Heart left ventricle (tissue), 16 donors: ENCODE measurements at regions not wholly inside any gene's neighbourhood (a gene's known extent, or its start where the extent isn't known, plus 50 kb on each side); places are given as distances from the start of the nearest gene placed in this dataset.

Experiments
- ATAC-seq, 4 donors: fragments of 200-7000 bp; cut with Tn5 transposase; one replicate each; pipeline ENCODE4 v1.9.1; 2020 to 2022; ENCODE audit warnings: moderate library complexity in 4 of 4, mild to moderate bottlenecking in 3 of 4, moderate number of reproducible peaks in 1 of 4
- DNase-seq, 5 donors: peaks; one replicate each; pipeline ENCODE4 v3.0.0-alpha.2; 2020
- H3K27ac ChIP-seq, 12 donors: fragments of 200-600 bp; sonication (generic) in 4 of 12; one replicate each; pipeline versions ENCODE4 v1.5.0 to v1.8.0; 2016 to 2022; ENCODE audit warnings: mild to moderate bottlenecking in 2 of 12
- H3K27me3 ChIP-seq, 9 donors: fragments of 200-600 bp; sonication (generic) in 2 of 9; one replicate each; pipeline versions ENCODE4 v1.5.1 to v1.8.0; 2016 to 2022; ENCODE audit warnings: mild to moderate bottlenecking in 3 of 9
- H3K36me3 ChIP-seq, 9 donors: fragments of 200-600 bp; sonication (generic) in 2 of 9; one replicate each; pipeline versions ENCODE4 v1.5.0 to v1.8.0; 2018 to 2022; ENCODE audit warnings: mild to moderate bottlenecking in 2 of 9
- H3K4me1 ChIP-seq, 12 donors: fragments of 200-600 bp; sonication (generic) in 4 of 12; one replicate each; pipeline versions ENCODE4 v1.5.0 to v1.8.0; 2016 to 2022; ENCODE audit warnings: mild to moderate bottlenecking in 3 of 12
- H3K4me3 ChIP-seq, 12 donors: fragments of 200-600 bp; sonication (generic) in 4 of 12; one replicate each; pipeline versions ENCODE4 v1.5.0 to v1.8.0; 2017 to 2022; ENCODE audit warnings: mild to moderate bottlenecking in 9 of 12, moderate library complexity in 4 of 12
- H3K9me3 ChIP-seq, 12 donors: fragments of 200-600 bp; sonication (generic) in 4 of 12; one replicate each; pipeline versions ENCODE4 v1.5.0 to v1.8.0; 2016 to 2022; ENCODE audit warnings: mild to moderate bottlenecking in 1 of 12
- POLR2A ChIP-seq, 2 donors: fragments of 450-650 bp; IDR thresholded peaks; one replicate each; pipeline ENCODE4 v1.6.1; 2017; ENCODE audit warnings: antibody characterized with exemption in 2 of 2, mild to moderate bottlenecking in 2 of 2, moderate library complexity in 2 of 2
- WGBS, 4 donors: extraction: QIAGEN DNeasy Blood & Tissue Kit in 2 of 4; methylation state at CpG; one replicate each; pipeline versions ENCODE4 v1.1.5 to v1.1.7; 2013 to 2018; 5-methylcytosine and 5-hydroxymethylcytosine counted together
- intact Hi-C, 10 donors: fragments of 100-400 bp; cut with DNase I; formaldehyde crosslinking; loops; one replicate each; pipeline versions ENCODE4 v1.11.1 to v1.14.2; 2022
- TF ChIP-seq, protein P1 (sequence below), 12 donors: fragments of 200-600 bp; sonication (generic) in 4 of 12; IDR thresholded peaks; one replicate each; pipeline versions ENCODE4 v1.5.0 to v1.8.0; 2018 to 2022; ENCODE audit warnings: antibody characterized with exemption in 12 of 12, mild to moderate bottlenecking in 5 of 12
- donor health status: ischemic (EF 13 %, LVEDD 7.1; RV severe dilation, severe dysfunction).
- donor health status: healthy with polysubstance abuse.
- donor health status: DM: no; HTN: yes; CAD: no.
- donor health status: DM: no; HTN: no; CAD: no.
- donor health status: ischemic (EF 25% LVEDD 6.9; RV normal size, moderate dysfunction).
- donor health status: ischemic (EF 25% LVEDD 5.7; RV mildly dilated, moderate dysfunction).
- donor health status: healthy.
- donor health status: DM: yes; HTN: yes; CAD: no.
- donor health status: ischemic (EF 35%, LVEDD 5.7; RV mildly dilated, moderate dysfunction).
- donor health status: nonischemic (EF 11% LVEDD 7.7; RV severe dilation, severe dysfunction).
- donor health status: DM: yes; HTN: yes; CAD: no.
- donor health status: PGD.
- donor health status: ischemic (EF 29% LVEDD 5.4; RV normal size, mild dysfunction).
- donor health status: nonischemic (EF 23%, LVEDD 6.1; RV moderate dilation, normal function).

- WGBS, 4 donors = 81 to 88% (median 84%) methylated on average over 4 of the region's 4 CpGs
- Histone ChIP-seq H3K4me3 (no peak overlapping the region), H3K4me1 (peaks cover 0 to 6% (median 0%) of the 10 kb centered on the region in 12 donors), H3K36me3 (no peaks in the 10 kb centered on the region), H3K27ac (no peak overlapping the region), H3K27me3 (no peaks in the 10 kb centered on the region), H3K9me3 (no peaks in the 10 kb centered on the region)
- TF ChIP-seq, protein P1, sequence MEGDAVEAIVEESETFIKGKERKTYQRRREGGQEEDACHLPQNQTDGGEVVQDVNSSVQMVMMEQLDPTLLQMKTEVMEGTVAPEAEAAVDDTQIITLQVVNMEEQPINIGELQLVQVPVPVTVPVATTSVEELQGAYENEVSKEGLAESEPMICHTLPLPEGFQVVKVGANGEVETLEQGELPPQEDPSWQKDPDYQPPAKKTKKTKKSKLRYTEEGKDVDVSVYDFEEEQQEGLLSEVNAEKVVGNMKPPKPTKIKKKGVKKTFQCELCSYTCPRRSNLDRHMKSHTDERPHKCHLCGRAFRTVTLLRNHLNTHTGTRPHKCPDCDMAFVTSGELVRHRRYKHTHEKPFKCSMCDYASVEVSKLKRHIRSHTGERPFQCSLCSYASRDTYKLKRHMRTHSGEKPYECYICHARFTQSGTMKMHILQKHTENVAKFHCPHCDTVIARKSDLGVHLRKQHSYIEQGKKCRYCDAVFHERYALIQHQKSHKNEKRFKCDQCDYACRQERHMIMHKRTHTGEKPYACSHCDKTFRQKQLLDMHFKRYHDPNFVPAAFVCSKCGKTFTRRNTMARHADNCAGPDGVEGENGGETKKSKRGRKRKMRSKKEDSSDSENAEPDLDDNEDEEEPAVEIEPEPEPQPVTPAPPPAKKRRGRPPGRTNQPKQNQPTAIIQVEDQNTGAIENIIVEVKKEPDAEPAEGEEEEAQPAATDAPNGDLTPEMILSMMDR (IDR thresholded peaks at IDR 0.05) = no peak
- no peak for TF ChIP-seq POLR2A (IDR thresholded peaks at IDR 0.05)
- intact Hi-C loops = no loop called here
- ATAC-seq = no peak
- DNase-seq = no peak
These were observed 91.7 kb upstream of the KDR start for GRCh38 chr4:55216863-55217635.

DNA sequence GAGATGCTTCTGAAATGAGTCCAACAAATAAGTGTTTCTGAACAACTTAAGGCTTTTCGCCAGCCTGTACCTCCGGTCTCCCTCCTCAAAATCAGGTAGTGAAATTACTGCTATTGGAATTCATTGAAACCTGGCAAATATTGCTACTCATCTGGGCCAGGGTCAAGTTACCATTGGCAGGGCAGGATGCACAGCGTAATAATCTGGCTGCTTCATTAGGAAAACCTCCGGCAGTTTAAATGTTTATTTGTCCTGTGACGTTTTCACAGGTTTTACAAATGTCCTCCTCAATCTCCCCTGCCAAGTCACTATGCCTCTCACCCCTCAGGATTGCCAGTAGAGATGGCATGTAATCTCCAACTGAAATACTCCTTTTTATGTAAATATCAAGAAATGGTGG, 92.6 kb upstream of the KDR start:
- TF ChIP-seq, protein P1 (IDR thresholded peaks at IDR 0.05) = no peak
- no peak for TF ChIP-seq POLR2A (IDR thresholded peaks at IDR 0.05)
- Histone ChIP-seq H3K36me3 (no peaks in the 10 kb centered on the region), H3K4me3 (no peak overlapping the region), H3K4me1 (peaks cover 0 to 6% (median 0%) of the 10 kb centered on the region in 12 donors), H3K27ac (no peak overlapping the region), H3K27me3 (no peaks in the 10 kb centered on the region), H3K9me3 (no peaks in the 10 kb centered on the region)
- DNase-seq (no peak), ATAC-seq (no peak)
- intact Hi-C loops = no loop called here
- WGBS, 4 donors = 68 to 80% (median 73%) methylated on average over 5 of the region's 5 CpGs

DNA sequence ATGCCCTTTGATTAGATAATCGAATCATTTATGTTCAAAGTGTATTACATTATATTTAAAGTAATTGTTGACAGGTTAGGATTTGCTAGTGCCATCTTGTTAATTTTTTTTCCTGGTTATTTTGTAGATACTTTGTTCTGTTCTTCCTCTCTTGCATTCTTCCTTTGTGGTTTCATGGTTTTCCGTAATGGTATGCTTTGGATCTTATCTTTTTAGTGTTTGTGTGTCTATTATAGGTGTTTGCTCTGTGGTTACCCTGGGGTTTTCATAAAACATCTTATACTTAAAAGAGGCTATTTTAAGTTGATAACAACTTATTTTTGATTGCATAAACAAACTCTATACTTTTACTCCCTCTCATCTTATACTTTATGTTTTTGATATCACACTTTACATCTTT, 108.2 kb upstream of the SRD5A3 start:
- WGBS, 4 donors = 80 to 93% (median 86%) methylated on average over 2 of the region's 2 CpGs
- no peak overlapping the region for H3K4me3 ChIP-seq
- H3K36me3 ChIP-seq = no peaks in the 10 kb centered on the region
- H3K27ac ChIP-seq = no peak overlapping the region
- TF ChIP-seq POLR2A (IDR thresholded peaks at IDR 0.05) = no peak
- TF ChIP-seq, protein P1 (IDR thresholded peaks at IDR 0.05) = no peak
- peaks cover 0 to 33% (median 14%) of the 10 kb centered on the region in 12 donors for H3K9me3 ChIP-seq
- peaks cover 0 to 4% (median 0%) of the 10 kb centered on the region in 12 donors for H3K4me1 ChIP-seq
- intact Hi-C loops = no loop called here
- ATAC-seq (no peak), DNase-seq (no peak)
- H3K27me3 ChIP-seq = no peaks in the 10 kb centered on the region

DNA sequence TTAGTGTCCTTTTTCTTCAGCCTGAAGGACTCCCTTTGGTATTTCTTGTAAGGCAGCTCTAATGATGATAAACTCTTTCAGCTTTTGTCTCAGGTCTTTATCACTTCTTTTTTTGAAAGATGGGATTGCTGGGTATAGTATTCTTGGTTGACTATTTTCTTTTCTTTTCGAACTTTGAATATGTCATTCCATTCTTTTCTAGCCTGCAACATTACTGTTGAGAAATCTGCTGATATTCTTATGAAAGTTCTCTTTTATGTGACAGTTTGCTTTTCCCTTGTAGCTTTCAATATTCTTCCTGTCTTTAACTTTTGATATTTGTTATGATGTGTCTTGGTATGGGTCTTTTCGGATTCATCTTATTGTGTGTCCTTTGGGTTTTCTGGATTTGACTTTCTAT, 107.6 kb upstream of the SRD5A3 start:
- no peak for ATAC-seq
- no peak for DNase-seq
- intact Hi-C loops = no loop called here
- no peak for TF ChIP-seq POLR2A (IDR thresholded peaks at IDR 0.05)
- TF ChIP-seq, protein P1 (IDR thresholded peaks at IDR 0.05) = no peak
- peaks cover 0 to 8% (median 0%) of the 10 kb centered on the region in 12 donors for H3K4me1 ChIP-seq
- H3K9me3 ChIP-seq = peaks cover 0 to 33% (median 14%) of the 10 kb centered on the region in 12 donors
- no peaks in the 10 kb centered on the region for H3K36me3 ChIP-seq
- 90 to 99% (median 94%) methylated on average over 2 of the region's 2 CpGs for WGBS, 4 donors
- no peaks in the 10 kb centered on the region for H3K27me3 ChIP-seq
- no peak overlapping the region for H3K27ac ChIP-seq
- H3K4me3 ChIP-seq = no peak overlapping the region
